T-helper 22 cell (primary cell): ENCODE measurements at regions not wholly inside any gene's neighbourhood (a gene's known extent, or its start where the extent isn't known, plus 50 kb on each side); places are given as distances from the start of the nearest gene placed in this dataset.

ENCODE experiments used
- DNase-seq: peaks from one replicate; pipeline ENCODE4 v3.0.0-alpha.2; 2020; ENCODE audit warnings: low read depth

GRCh38 chr4:57490520-57491255 is 380.5 kb upstream of the IGFBP7 start:
- DNase-seq = no peak

GRCh38 chr4:57488366-57489162 is 378.4 kb upstream of the IGFBP7 start:
- no peak for DNase-seq

GRCh38 chr4:57475424-57475823 is 365.2 kb upstream of the IGFBP7 start:
- DNase-seq = no peak

- DNase-seq = no peak
These were observed 355.3 kb upstream of the IGFBP7 start for GRCh38 chr4:57465321-57466056.

GRCh38 chr4:57462843-57463242 is 352.7 kb upstream of the IGFBP7 start:
- DNase-seq = no peak

- DNase-seq = no peak
These were observed 350.8 kb upstream of the IGFBP7 start for GRCh38 chr4:57460967-57461366.

- no peak for DNase-seq
These were observed 338.7 kb upstream of the IGFBP7 start for GRCh38 chr4:57448901-57449300.

GRCh38 chr4:57448452-57448851 is 338.3 kb upstream of the IGFBP7 start:
- DNase-seq = no peak

GRCh38 chr4:57446266-57446665 is 336.1 kb upstream of the IGFBP7 start:
- DNase-seq = no peak

GRCh38 chr4:57445686-57446085 is 335.5 kb upstream of the IGFBP7 start:
- DNase-seq = no peak

GRCh38 chr4:57444671-57445070 is 334.5 kb upstream of the IGFBP7 start:
- DNase-seq = no peak

- no peak for DNase-seq
These were observed 333.6 kb upstream of the IGFBP7 start for GRCh38 chr4:57443787-57444186.

GRCh38 chr4:57443308-57443707 is 333.1 kb upstream of the IGFBP7 start:
- DNase-seq = no peak

GRCh38 chr4:57442831-57443291 is 332.7 kb upstream of the IGFBP7 start:
- no peak for DNase-seq

- no peak for DNase-seq
These were observed 332.1 kb upstream of the IGFBP7 start for GRCh38 chr4:57442241-57442640.

GRCh38 chr4:57437649-57438048 is 327.5 kb upstream of the IGFBP7 start:
- no peak for DNase-seq

GRCh38 chr4:57435300-57435699 is 325.1 kb upstream of the IGFBP7 start:
- no peak for DNase-seq

- no peak for DNase-seq
These were observed 320.5 kb upstream of the IGFBP7 start for GRCh38 chr4:57430726-57431125.

GRCh38 chr4:57426779-57427395 is 316.7 kb upstream of the IGFBP7 start:
- no peak for DNase-seq

GRCh38 chr4:57425610-57426009 is 315.4 kb upstream of the IGFBP7 start:
- DNase-seq = no peak

- DNase-seq = no peak
These were observed 314.2 kb upstream of the IGFBP7 start for GRCh38 chr4:57424232-57424897.

- DNase-seq = no peak
These were observed 307.9 kb upstream of the IGFBP7 start for GRCh38 chr4:57418133-57418532.
